ENCODE measurements at regions not wholly inside any gene's neighbourhood (a gene's known extent, or its start where the extent isn't known, plus 50 kb on each side); places are given as distances from the start of the nearest gene placed in this dataset.

DNA sequence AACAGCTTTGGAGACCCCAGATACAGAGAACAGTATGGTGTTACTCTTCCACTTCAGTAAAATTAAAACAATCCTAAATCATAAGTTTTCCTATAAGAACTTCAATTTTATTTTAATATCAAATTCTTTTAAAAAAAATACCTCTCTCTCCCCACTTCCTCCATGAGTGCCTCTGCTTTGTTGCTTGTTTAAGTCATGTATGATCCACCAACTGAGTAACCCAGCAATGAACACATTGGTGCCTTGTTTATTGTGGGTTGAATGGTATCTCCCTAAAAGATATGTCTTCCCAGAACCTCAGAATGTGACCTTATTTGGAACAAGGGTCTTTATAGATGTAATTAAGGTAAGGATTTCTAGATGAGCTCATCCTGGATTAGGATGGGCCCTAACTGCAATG is 143.5 kb upstream of the EGLN3 start:
- TF ChIP-seq, protein P1, sequence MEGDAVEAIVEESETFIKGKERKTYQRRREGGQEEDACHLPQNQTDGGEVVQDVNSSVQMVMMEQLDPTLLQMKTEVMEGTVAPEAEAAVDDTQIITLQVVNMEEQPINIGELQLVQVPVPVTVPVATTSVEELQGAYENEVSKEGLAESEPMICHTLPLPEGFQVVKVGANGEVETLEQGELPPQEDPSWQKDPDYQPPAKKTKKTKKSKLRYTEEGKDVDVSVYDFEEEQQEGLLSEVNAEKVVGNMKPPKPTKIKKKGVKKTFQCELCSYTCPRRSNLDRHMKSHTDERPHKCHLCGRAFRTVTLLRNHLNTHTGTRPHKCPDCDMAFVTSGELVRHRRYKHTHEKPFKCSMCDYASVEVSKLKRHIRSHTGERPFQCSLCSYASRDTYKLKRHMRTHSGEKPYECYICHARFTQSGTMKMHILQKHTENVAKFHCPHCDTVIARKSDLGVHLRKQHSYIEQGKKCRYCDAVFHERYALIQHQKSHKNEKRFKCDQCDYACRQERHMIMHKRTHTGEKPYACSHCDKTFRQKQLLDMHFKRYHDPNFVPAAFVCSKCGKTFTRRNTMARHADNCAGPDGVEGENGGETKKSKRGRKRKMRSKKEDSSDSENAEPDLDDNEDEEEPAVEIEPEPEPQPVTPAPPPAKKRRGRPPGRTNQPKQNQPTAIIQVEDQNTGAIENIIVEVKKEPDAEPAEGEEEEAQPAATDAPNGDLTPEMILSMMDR (IDR thresholded peaks at IDR 0.05): no peak
- TF ChIP-seq POLR2AphosphoS5 (IDR thresholded peaks at IDR 0.05): no peak
